ENCODE measurements at regions not wholly inside any gene's neighbourhood (a gene's known extent, or its start where the extent isn't known, plus 50 kb on each side); places are given as distances from the start of the nearest gene placed in this dataset.

DNA sequence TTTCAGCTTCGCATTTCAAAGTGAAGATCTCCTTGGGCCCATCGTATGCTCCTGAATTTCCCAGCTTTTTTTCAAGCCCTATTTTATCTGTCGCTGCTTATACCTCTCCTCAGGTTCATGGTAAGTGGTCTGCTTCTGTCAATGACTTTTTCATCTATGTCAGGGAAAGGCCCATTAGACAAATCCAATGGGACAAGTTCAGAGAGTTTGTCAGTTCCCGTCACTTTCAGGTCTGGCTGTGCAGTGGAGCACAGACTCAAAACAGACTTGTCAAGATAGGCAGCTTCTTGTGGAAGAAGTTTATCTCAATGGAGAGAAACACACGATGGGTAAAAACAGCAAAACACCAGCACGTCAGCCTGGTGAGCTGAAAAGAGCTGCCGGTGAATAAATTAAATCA is 100.9 kb upstream of the KLF7 start:
- no peaks in the 10 kb centered on the region for H3K9me3 ChIP-seq (ENCODE audit: control insufficient read depth, low read length)
- no peak overlapping the region for H3K9ac ChIP-seq
- H3K27me3 ChIP-seq (ENCODE audit: control insufficient read depth, insufficient read depth, low read length): no peaks in the 10 kb centered on the region
- H3K4me3 ChIP-seq (ENCODE audit: low read depth, low read length): no peak overlapping the region
- H3K4me2 ChIP-seq (ENCODE audit: low read length): no peak overlapping the region
- no peaks in the 10 kb centered on the region for H3K79me2 ChIP-seq
- H3K27ac ChIP-seq: no peak overlapping the region
- H3K4me1 ChIP-seq: no peaks in the 10 kb centered on the region
- H2AFZ ChIP-seq: no peak overlapping the region
- H3K36me3 ChIP-seq (ENCODE audit: control insufficient read depth, insufficient read depth, low read length): no peaks in the 10 kb centered on the region
- TF ChIP-seq, protein P1, sequence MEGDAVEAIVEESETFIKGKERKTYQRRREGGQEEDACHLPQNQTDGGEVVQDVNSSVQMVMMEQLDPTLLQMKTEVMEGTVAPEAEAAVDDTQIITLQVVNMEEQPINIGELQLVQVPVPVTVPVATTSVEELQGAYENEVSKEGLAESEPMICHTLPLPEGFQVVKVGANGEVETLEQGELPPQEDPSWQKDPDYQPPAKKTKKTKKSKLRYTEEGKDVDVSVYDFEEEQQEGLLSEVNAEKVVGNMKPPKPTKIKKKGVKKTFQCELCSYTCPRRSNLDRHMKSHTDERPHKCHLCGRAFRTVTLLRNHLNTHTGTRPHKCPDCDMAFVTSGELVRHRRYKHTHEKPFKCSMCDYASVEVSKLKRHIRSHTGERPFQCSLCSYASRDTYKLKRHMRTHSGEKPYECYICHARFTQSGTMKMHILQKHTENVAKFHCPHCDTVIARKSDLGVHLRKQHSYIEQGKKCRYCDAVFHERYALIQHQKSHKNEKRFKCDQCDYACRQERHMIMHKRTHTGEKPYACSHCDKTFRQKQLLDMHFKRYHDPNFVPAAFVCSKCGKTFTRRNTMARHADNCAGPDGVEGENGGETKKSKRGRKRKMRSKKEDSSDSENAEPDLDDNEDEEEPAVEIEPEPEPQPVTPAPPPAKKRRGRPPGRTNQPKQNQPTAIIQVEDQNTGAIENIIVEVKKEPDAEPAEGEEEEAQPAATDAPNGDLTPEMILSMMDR (IDR thresholded peaks at IDR 0.05): no peak

DNA sequence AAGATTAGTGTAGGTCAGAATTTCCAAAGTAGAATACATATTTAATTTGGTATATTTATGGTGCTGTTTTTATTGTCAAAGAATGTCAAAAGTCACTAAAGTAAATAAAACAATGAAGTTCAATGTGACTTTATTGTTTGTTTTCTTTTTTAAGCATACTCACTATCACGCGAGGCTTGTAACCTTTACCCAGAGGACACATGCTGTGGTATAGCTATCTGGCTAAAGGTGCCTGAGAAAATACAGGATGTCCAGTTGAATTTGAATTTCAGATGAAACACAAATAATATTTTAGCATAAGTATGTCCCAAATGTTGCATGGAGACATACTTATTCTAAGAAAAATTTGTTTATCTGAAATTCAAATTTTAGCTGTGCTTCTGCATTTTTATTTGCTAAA is 103.3 kb upstream of the KLF7 start:
- Histone ChIP-seq H3K9me3 (ENCODE audit: control insufficient read depth, low read length) (no peaks in the 10 kb centered on the region), H3K4me1 (no peaks in the 10 kb centered on the region), H3K9ac (no peak overlapping the region), H2AFZ (no peak overlapping the region), H3K79me2 (no peaks in the 10 kb centered on the region), H3K27ac (no peak overlapping the region), H3K36me3 (ENCODE audit: control insufficient read depth, insufficient read depth, low read length) (no peaks in the 10 kb centered on the region), H3K27me3 (ENCODE audit: control insufficient read depth, insufficient read depth, low read length) (no peaks in the 10 kb centered on the region), H3K4me2 (ENCODE audit: low read length) (no peak overlapping the region), H3K4me3 (ENCODE audit: low read depth, low read length) (no peak overlapping the region)
- TF ChIP-seq, protein P1 (IDR thresholded peaks at IDR 0.05): no peak

DNA sequence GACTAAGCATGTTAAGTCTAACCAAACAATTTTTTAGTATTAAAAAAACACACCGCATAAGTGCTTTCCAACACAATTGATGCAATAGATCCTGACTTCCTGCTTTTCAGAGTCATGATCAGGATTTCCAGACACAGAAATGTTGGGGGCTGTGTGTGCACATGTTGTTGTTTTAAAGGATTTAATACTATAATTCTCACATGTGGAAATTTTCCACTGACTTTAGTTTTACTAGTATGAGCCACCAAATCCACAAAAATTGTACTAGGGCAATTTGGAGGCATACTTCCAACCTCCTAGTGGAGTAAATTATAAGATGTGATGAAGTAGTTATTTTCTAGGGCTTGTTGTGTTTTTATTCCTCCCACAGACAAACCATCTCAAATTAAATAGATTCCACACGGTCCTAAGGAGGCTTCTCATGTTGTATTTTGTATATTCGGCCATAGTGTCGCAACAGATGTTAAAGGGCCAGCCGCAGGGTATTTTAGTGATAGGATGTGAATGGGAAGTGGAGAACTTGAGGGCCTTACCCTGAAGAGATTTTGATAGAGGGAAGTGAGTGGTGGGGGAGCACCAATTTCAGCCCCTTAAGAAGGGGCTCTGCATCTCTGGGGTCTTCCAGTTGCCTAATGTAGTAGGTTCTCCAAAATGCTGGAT is 108.9 kb upstream of the KLF7 start:
- no peak overlapping the region for H3K27ac ChIP-seq
- H3K4me2 ChIP-seq (ENCODE audit: low read length): no peak overlapping the region
- TF ChIP-seq, protein P1 (IDR thresholded peaks at IDR 0.05): no peak
- no peaks in the 10 kb centered on the region for H3K36me3 ChIP-seq (ENCODE audit: control insufficient read depth, insufficient read depth, low read length)
- no peak overlapping the region for H2AFZ ChIP-seq
- no peak overlapping the region for H3K4me3 ChIP-seq (ENCODE audit: low read depth, low read length)
- no peak overlapping the region for H3K9ac ChIP-seq
- no peaks in the 10 kb centered on the region for H3K79me2 ChIP-seq
- H3K4me1 ChIP-seq: no peaks in the 10 kb centered on the region
- H3K9me3 ChIP-seq (ENCODE audit: control insufficient read depth, low read length): no peaks in the 10 kb centered on the region
- no peaks in the 10 kb centered on the region for H3K27me3 ChIP-seq (ENCODE audit: control insufficient read depth, insufficient read depth, low read length)

DNA sequence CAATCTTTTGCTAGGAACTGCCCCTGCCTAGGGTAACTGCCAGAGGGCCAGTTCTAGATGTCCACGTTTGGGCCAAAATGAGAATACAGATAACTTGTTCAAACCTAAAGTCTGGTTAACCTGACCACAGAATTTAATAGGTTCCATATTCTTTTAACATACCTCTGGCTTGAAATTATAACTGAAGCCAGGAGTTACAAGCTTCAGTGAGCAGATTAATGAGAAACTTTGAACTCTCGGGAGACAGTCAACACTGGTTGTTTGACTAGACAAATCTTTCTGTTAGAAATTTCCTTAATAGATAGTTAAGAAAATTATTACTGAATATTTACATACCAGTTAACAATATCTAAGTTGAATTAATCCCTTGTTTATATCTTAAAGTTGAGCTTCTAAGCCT is 110.0 kb upstream of the KLF7 start:
- H3K27ac ChIP-seq: no peak overlapping the region
- no peaks in the 10 kb centered on the region for H3K79me2 ChIP-seq
- H2AFZ ChIP-seq: no peak overlapping the region
- H3K4me1 ChIP-seq: no peaks in the 10 kb centered on the region
- H3K4me2 ChIP-seq (ENCODE audit: low read length): no peak overlapping the region
- no peaks in the 10 kb centered on the region for H3K27me3 ChIP-seq (ENCODE audit: control insufficient read depth, insufficient read depth, low read length)
- no peak overlapping the region for H3K9ac ChIP-seq
- no peak overlapping the region for H3K4me3 ChIP-seq (ENCODE audit: low read depth, low read length)
- H3K9me3 ChIP-seq (ENCODE audit: control insufficient read depth, low read length): no peaks in the 10 kb centered on the region
- H3K36me3 ChIP-seq (ENCODE audit: control insufficient read depth, insufficient read depth, low read length): no peaks in the 10 kb centered on the region
- TF ChIP-seq, protein P1 (IDR thresholded peaks at IDR 0.05): no peak

DNA sequence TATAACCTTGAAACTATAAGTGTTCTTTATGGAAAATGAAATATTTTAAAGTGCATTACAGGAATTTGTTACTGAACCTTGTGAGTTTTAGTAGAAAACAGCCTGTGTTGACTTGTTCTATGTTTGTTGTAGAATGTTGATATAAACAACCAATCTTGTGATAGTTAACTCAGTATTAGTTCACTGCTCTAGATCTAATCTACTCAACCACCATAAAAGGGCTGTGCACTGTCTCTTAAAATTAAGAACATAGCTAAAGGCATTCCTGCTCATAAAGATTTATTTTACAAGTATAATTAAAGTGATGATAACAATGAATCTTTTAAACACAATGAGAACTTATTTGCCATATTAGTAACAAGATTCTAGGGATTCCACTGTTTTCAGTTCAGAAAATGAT is 110.5 kb upstream of the KLF7 start:
- Histone ChIP-seq H3K27me3 (ENCODE audit: control insufficient read depth, insufficient read depth, low read length) (no peaks in the 10 kb centered on the region), H3K27ac (no peak overlapping the region), H3K4me2 (ENCODE audit: low read length) (no peak overlapping the region), H3K9ac (no peak overlapping the region), H3K4me3 (ENCODE audit: low read depth, low read length) (no peak overlapping the region), H2AFZ (no peak overlapping the region), H3K36me3 (ENCODE audit: control insufficient read depth, insufficient read depth, low read length) (no peaks in the 10 kb centered on the region), H3K9me3 (ENCODE audit: control insufficient read depth, low read length) (no peaks in the 10 kb centered on the region), H3K4me1 (no peaks in the 10 kb centered on the region), H3K79me2 (no peaks in the 10 kb centered on the region)
- TF ChIP-seq, protein P1 (IDR thresholded peaks at IDR 0.05): no peak

All from parathyroid adenoma (tissue), 2 donors.